Breast epithelium (tissue), 3 donors: ENCODE measurements at regions not wholly inside any gene's neighbourhood (a gene's known extent, or its start where the extent isn't known, plus 50 kb on each side); places are given as distances from the start of the nearest gene placed in this dataset.

Experiments
- CTCF ChIP-seq, 3 donors: fragments of 450-650 bp; IDR thresholded peaks; one replicate each; pipeline ENCODE4 v1.5.1; 2016 to 2017; ENCODE audit warnings: antibody characterized with exemption in 3 of 3, mild to moderate bottlenecking in 3 of 3, moderate library complexity in 3 of 3
- POLR2A ChIP-seq: fragments of 450-650 bp; IDR thresholded peaks from one replicate; pipeline ENCODE4 v1.6.1; 2016; ENCODE audit warnings: antibody characterized with exemption, mild to moderate bottlenecking, moderate library complexity
- POLR2AphosphoS5 ChIP-seq, 3 donors: sonication (generic); formaldehyde crosslinking; IDR thresholded peaks; one replicate each; pipeline ENCODE4 v1.6.1; 2017; ENCODE audit warnings: antibody characterized with exemption in 3 of 3

GRCh38 chr2:43160778-43161177, 65.6 kb downstream of the ZFP36L2 start:
- TF ChIP-seq CTCF (IDR thresholded peaks at IDR 0.05) (no peak), POLR2AphosphoS5 (IDR thresholded peaks at IDR 0.05) (no peak), POLR2A (no peak)
